Brain pericyte (primary cell): ENCODE measurements at regions not wholly inside any gene's neighbourhood (a gene's known extent, or its start where the extent isn't known, plus 50 kb on each side); places are given as distances from the start of the nearest gene placed in this dataset.

Experiments
- DNase-seq: peaks from one replicate; pipeline ENCODE4 v3.0.0-alpha.2; 2012; ENCODE audit warnings: low read depth, low spot score

DNA sequence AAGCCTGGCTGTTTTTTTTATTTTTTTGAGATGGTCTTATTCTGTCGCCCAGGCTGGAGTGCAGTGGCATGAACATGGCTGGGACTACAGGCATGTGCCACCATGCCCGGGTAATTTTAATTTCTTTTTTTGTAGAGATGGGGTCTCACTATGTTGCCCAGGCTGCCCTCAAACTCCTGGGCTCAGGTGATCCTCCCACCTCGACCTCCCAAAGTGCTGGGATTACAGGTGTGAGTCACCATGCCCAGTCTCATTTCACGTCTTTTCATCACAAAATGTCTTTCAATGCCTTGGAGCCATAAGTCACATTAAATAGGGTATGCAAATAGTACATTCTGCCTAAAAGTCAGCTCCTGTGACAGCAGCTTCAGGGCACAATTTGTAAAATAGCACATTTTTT, 52.8 kb downstream of the SOX2 start:
- no peak for DNase-seq

DNA sequence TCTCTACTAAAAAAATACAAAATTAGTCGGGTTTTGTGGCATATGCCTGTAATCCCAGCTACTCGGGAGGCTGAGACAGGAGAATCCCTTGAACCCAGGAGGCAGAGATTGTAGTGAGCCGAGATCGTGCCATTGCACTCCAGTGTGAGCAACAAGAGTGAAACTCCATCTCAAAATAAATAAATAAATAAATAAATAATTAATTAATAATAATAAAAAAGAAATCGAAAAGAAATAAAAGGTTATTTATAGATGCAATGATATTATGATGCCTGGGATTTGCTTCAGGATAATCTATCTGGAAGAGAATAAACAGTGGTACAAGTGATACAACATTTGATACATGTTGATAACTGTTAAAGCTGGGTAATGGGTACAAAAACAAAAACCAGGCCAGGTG, 58.6 kb downstream of the SOX2 start:
- DNase-seq, result no peak

DNA sequence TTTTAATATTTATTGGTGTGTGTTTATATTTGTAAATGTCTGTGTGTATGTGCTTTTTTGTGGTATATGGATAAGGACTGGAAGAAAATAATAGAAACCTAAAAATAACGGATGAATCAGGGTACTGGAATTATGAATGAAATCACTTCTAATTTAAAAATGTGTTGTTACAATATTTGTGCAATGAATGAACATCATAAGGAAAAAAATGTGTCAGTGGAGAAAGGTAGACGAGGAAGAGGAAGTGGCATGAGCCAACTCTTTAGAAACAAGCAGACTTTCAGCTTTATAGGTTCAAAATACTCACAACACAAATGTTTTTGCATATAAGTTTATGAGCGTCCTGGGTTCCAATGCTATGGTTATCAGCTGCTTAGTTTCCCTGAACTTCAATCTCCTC, 59.4 kb downstream of the SOX2 start:
- no peak for DNase-seq

DNA sequence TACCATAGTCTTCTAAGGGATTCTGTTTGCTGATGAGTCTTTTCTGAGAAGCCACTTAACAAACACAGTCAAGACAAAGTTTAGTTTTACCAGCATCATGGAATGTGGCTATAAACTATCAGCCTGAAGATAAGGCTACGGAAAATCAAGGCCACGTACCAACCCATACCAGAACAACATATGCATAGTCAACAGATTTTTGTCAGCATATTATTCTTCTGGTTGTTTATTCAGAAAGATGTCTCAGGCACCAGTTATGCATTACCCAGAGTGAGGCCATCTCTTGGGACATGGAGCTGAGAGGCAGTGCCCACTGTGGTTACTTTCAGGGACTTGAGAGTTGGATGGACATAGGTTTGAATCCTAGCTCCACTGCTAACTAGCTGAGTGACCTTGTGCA, 60.4 kb downstream of the SOX2 start:
- no peak for DNase-seq

DNA sequence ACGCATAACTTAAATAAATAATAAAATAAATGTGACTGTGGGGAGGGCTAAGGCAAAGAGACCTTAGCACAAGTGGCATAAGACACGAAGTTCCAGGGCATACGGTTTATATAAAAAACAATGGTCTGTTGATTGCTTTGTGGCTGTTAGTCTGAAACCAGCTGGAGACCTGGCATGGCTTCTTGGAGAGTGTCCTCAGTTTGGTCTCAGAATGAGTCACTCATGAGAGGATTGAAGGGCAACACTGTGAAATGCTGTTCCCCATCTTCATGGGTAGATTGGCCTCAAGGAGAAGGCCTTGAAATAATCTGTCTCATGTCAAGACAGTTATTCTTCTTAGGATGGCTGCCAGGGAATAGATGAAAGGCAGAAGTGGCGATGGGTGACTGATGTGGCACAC, 62.2 kb downstream of the SOX2 start:
- no peak for DNase-seq

DNA sequence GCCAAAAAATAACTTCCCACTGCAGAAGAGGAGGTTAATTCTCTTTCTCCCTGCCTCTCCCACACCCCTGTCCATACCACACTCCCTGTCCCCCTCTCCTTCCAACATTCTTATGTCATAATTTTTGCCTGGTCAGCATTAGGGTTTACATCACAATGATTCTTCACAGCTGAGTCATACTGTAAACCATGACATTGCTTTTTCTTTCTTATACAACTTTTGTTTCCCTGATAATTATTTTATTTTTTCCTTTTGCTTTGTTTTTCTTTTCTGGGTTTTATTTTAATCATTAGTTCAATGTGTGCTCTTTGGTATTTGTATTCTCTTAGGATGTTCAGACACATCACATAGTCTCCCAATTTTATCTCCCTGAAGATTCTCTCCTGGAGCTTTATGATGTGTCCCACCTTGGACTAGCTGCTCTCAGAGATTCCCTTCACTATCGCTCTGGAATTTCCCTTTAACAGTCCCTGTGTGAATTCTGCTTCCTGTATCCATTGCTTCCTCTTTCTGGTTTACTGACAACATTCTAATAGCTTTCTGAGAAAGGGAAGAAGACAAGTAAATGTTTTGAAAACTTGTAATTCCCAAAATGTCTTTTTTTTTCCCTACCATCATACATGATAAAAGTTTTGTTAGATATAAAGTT, 70.7 kb downstream of the SOX2 start:
- DNase-seq, result no peak

DNA sequence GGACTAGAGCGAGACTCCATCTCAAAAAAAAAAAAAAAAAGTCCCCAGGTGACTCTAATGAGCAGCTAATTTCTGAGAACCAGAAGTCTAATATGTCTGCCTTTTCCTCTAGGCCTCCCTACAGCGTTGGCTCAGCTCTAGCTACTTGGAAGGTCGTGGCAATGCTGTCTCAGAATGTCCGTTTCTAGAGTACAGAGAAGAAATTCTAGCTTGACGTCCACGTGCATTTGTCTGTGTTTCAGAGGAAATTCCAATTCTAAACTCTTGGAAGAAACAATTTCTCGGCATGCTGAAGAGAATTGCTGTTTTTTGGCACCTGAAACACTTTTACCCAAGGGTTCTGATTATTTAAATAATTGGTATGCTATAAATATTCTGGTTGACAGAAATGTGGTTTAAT, 78.8 kb downstream of the SOX2 start:
- DNase-seq, result no peak

DNA sequence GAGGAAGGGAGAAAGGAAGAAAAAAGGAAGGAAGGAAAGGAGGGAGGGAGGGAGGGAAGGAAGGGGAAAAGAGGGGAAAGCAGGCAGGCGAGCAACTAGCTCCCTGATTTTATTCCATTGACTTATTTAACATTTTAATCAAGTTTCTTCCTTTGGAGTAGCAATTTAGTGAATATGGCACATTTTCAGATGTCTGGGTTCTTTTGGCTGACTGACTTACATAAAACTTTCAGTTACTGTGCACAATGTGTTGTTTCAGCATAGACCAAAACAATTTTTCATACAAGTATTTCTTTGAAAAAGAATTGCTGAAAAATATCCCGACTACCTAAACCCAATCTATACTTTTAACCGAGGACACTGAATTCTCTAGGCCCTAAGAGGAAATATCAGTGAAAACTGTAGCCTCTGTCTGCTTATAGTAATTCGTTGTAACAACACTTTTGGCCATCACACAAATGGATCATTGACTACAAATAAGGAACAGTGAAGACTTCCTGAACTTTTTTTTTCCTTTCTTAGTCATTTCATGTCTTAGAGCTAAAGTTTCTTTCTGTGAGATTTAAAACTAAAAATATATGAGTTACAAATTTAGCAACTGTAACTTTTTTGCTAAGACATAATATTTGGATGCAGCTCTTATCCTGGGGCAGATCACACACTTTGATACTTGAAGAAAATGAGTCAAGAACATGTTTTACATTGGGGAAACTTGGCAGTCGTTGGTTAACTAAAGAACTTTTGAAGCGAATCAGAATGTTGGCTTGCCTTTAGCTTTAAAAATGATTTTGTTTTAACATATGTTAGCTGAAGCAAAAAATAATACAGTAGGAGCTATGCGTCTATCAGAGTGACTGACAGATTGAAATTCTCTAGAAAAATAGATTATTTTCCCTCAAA, 79.6 kb downstream of the SOX2 start:
- no peak for DNase-seq

DNA sequence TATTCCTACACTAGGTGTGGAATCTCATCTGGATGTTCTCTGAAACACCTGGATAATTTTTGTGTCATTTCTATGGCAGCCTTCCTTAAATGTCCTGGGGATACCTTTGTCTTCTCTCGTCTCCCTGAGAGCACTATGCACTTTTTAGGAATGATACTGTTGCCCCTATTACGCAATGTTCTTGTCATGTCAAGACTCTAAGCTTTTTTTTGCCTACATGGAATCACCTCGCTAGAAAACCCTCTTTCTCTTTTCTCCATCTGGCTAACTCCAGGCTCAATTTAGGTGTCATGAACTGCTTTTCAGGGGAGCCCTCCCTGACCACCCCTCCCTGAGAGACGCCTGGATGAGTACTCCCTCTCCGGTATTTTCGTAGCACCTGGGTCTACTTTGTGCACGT, 81.3 kb downstream of the SOX2 start:
- no peak for DNase-seq

DNA sequence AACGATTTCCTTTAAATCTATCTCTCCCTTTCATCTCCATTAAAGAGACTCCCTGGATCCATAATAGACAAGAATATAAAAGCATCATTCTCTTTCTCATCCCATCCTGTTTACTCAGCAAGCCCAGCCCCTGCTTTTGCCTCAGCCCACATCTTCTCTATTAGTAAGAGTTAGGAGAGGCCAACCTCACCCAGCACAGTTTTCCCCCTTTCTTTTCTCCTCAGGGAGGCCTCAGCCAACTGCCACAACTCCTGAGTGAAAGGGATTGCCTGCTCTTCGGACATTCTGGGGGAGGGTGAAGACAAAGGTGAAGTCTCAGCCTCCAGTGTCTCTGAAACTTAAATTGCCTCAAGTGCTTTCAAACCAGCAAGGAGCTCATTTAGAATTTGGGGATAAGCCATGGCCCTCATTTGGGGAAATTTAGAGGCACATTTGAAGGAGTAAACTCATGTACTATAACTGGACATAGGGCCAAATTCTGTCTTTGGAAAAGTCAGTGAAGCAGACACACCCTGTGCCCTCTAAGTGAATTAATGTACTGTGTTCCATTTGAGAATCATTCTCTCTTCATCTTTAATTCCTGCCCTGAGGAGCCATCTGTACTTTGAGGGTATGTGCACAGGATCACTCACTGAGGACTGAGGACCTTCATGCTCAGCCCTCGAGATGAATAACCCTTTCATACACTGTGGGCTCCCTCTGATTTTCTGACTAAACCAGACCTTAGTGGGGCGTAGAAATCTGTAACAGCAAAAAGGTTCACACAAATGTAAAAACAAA, 82.5 kb downstream of the SOX2 start:
- DNase-seq, result no peak

DNA sequence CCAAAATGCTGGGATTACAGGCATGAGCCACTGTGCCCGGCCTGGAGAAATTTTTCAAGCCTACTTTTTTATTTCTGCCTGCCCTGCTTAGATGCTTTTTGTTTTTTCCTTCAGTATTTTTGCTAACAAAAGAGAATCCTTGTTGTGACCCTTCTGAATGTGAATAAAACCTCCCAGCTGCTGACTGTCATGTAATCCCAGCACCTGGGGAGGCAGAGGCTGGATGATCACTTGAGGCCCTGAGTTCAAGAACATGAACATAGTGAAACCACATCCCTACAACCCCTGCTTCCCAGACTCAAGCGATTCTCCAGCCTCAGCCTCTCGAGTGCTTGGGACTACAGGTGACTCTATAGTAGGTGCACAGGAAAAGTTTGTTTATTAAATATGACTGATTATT, 84.9 kb downstream of the SOX2 start:
- DNase-seq, result no peak

DNA sequence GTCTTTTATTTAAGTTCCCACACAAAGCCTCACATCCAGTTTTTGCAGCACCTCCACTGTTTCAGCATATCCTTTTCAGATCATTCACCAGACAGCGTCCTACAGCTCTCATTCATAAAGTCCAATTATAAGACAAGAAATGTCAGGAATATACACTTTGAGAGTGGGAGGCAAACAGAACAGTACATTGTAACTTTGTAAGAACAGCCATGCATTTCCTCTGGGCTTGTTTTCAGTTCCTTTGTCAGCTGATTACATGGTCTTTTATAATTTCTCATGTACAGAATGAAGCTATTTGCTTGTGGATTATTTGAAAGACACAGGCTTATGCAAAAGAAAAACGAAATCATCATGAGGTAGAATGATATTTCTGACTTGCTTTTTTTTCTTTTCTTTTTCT, 85.7 kb downstream of the SOX2 start:
- no peak for DNase-seq

DNA sequence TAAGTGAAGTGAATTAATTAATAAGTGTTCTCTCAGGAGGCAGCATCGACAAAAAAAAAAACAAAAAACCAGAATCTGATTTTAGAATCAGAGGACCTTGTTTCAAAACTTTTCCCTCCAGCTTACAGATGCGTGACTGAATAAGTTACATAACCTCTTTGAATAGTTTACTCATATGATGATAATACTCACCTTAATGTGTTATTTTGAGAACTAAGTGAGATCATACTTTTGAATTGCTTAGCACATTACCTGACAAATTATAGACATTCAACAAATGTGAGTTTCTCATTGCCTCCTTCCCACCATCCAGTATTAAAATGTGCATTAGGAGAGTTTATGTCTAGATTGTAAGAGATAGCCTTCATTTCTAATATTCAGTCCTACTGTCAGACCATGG, 94.0 kb downstream of the SOX2 start:
- no peak for DNase-seq

DNA sequence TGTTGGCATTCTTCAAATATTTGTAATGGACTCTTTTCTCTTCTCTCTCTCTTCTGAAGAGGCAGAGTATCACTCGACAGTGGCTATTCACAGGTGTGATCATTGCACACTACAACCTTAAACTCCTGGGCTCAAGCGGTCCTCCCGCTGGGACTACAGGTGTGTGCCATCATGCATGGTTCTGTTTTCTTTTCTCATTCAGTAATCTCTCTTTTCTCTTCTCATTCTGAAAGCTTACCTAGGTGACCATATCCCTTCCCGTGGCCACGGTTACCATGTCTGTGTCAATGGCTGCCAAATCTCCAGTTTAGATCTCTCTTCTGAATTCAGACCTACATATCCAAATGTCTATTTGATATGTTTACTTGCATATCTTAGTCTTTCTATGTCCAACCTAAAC, 96.3 kb downstream of the SOX2 start:
- DNase-seq, result no peak

DNA sequence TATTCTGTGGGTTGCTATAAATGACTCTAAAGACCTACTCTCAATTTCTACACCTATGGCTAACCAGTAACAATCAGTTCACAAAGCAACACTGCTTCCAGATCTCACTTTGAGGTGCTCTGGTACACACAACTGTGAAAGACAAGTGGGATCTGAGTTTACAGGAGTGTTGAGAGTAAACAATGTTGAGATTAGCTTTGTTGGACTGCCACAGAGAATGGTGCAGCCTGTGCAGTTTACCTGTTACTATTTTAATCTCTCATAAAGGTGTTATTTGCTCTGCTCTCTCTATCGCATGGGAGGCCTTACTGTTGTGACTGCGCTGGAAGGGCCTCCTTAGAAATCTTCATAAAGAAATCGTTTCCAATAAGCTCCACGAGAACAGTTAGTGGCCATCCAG, 112.0 kb downstream of the SOX2 start:
- no peak for DNase-seq

DNA sequence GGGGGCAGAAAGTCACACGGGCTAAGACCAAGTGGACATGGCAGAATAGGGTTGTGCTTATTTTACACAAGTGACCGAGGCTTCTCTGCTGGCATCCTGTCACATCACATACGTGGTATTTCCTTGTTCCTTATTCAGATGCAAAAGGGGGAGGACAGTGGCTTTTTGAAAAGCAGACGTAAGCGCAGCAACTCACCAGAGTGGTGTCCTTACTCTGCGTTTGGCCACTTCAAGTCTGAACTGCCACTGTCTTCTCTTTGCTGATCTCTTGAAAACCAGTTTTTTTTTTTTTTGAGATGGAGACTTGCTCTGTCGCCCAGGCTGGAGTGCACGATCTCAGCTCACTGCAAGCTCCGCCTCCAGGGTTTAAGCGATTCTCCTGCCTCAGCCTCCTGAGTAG, 113.2 kb downstream of the SOX2 start:
- DNase-seq, result no peak

DNA sequence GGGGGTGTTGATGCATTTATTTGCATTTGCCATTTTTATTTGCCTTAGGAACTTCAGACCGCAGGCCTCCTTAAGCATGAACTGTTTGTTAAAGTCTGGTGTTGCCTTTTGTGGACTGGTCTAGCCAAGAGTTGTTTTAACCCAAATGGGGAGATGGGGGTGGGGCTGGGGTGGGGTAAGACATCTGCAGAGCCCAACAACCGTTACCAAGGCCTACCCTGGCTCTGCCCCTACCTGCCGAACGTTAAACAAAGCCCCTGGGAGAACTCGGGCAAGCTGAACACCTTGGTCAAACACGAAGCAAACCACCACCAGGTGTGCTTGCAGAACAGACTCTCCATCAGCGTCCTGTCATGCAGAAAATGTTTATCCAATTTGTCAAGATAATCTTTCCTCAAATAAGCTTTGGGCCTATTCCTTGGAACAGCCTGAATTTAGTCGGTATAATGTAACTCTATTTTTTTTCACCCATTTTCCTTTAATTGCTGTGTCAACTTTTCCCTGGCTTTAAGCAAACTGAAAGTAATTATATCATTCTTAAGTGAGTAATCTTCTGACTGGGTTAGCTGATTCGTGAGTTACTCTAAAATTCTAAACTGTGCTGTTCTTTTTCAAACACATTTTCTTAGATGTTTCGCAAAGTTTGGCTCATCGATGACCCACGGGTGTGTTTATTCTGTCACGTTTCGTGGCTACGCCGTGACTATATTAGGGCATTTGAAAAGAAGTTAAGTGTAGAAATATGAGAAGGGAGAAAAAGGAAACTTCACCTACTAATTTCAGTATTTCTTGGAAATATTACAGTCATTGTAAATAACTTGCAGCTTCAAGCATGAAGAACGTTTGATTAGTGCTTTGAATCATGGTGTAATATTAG, 127.6 kb downstream of the SOX2 start:
- no peak for DNase-seq

DNA sequence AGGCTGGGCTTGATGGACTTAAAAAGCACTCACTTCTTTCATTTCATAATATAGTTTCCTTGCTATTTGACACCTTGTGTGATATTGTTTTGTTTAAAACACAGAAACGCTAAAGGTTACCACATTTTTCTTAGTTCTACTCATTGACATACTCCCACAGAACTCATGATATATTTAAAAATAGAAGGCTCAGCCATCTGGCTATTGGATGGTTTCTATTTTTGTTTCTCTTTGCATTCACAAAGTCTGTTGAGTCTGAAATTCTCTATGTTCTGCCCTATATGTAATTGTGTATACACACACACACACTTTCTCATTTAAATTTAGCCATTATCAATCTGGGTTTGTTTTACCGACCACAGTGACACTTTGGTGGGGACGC, 128.2 kb downstream of the SOX2 start:
- no peak for DNase-seq

DNA sequence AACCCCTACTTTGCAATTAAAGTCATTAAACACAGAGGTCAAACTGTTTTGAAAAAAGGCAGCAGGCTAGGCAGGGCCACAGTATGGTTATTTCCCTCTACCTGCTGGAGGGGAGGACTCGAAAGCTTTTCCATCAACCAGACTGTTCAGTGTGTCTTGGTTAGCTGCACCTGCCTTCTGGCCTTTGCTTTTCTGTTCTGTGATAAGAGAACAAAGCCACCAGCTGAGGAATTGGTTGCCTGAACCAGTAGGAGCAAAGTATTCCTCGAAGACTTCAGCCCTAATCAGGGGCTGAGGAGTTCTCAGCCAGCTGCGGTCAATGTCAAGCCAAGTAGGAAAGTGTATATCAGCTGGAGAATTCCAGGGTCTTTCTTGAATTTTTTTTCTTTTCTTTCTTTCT, 132.5 kb downstream of the SOX2 start:
- no peak for DNase-seq

DNA sequence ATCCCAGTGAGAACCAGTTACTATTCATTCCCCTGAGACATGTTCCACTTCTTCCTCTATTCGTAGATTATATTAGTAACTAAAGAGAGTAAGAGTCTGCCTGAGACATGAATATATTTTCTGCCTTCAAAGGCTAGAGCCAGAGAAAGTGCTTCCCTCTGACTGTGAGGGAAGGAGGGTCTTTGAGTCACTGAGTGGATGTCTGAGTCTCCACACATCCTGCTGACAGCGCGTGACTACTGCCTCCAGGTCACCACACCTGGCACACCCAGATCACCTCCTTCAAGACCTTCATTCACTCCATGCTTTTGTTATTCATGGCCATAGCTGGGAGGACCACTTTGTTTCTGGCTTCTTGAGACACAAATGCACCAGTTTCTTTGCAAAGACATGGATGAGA, 135.6 kb downstream of the SOX2 start:
- DNase-seq, result no peak

DNA sequence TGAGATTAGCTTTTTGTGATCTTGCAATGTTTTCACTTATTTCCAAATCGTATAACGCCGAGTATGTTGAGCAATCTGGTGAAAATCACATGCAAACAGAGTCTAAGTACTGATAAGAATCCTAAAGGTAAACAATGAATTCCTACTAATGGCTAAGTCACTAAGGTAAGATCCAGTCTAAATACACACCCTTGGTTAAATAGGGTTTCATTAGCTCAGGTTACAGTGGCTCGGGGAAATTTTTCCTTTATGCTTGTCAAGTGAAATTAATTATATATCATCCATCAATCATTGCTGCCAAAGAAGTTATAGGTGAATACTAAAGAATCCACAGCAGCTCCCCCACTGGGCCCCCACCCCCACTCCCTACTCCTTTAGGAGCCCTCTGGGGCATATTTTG, 139.3 kb downstream of the SOX2 start:
- DNase-seq, result no peak

DNA sequence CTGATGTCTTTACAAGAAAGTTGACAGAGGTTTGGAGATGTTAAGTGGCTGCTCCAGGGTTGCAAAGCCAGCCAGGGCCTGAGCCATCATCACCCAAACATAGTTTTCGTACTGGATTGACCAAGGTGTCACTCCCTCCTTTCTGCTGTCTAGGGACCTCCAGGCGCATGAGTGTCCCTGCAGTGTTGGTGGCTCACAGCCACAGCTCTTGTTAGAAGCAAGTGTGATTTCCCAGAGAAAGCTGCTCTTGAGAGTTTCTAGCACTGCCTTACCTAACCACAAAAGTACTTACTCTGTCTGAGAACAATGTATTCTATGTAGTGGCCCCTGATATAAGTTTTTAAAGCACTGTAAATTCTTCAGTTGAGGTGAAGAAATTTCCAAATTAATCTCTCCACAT, 144.1 kb downstream of the SOX2 start:
- no peak for DNase-seq
